ENCODE measurements at regions not wholly inside any gene's neighbourhood (a gene's known extent, or its start where the extent isn't known, plus 50 kb on each side); places are given as distances from the start of the nearest gene placed in this dataset.

GRCh38 chr1:189646066-189646465 is 831.6 kb downstream of the BRINP3 start:
- TF ChIP-seq CTCF (IDR thresholded peaks at IDR 0.05; ENCODE audit: low read length) (no peak), EZH2 (optimal IDR thresholded peaks at IDR 0.05; ENCODE audit: low read depth, low read length) (no peak)

Measured in MM.1S (cell line).